MM.1S (cell line): ENCODE measurements at regions not wholly inside any gene's neighbourhood (a gene's known extent, or its start where the extent isn't known, plus 50 kb on each side); places are given as distances from the start of the nearest gene placed in this dataset.

Experiments
- DNase-seq: peaks from one replicate; pipeline ENCODE4 v3.0.0-alpha.2; 2015
- H2AFZ ChIP-seq: fragments of 300-600 bp; sonication (generic); 2 replicates; pipeline ENCODE4 v1.6.0; 2016; ENCODE audit warnings: antibody characterized with exemption, low read length
- H3F3A ChIP-seq: fragments of 300-600 bp; sonication (generic); 2 replicates; pipeline ENCODE4 v1.6.1; 2016; ENCODE audit warnings: mild to moderate bottlenecking, antibody characterized with exemption, low read length, moderate library complexity, mixed read lengths; ENCODE audit not compliant: insufficient read depth
- H3K27ac ChIP-seq: fragments of 300-600 bp; sonication (generic); 2 replicates; pipeline ENCODE4 v1.5.1; 2016; ENCODE audit warnings: mild to moderate bottlenecking, low read length
- H3K27me3 ChIP-seq: fragments of 300-600 bp; sonication (generic); replicated peaks from 2 replicates; pipeline ENCODE4 v1.6.0; 2016; ENCODE audit warnings: low read length; ENCODE audit not compliant: insufficient read depth
- H3K36me3 ChIP-seq: fragments of 300-600 bp; sonication (generic); replicated peaks from 2 replicates; pipeline ENCODE4 v1.6.1; 2016; ENCODE audit warnings: mild to moderate bottlenecking, low read length, mixed read lengths; ENCODE audit not compliant: insufficient read depth
- H3K4me1 ChIP-seq: fragments of 300-600 bp; sonication (generic); 2 replicates; pipeline ENCODE4 v1.6.1; 2016; ENCODE audit warnings: low read length, mixed read lengths
- H3K4me2 ChIP-seq: fragments of 300-600 bp; sonication (generic); 2 replicates; pipeline ENCODE4 v1.6.0; 2016; ENCODE audit warnings: low read depth, low read length
- H3K4me3 ChIP-seq: fragments of 300-600 bp; sonication (generic); 2 replicates; pipeline ENCODE4 v1.5.1; 2016; ENCODE audit warnings: low read length, mixed read lengths
- H3K79me2 ChIP-seq: fragments of 300-600 bp; sonication (generic); 2 replicates; pipeline ENCODE4 v1.6.1; 2016; ENCODE audit warnings: mixed run types, low read length, mixed read lengths
- H3K9ac ChIP-seq: fragments of 300-600 bp; sonication (generic); 2 replicates; pipeline ENCODE4 v1.6.1; 2016; ENCODE audit warnings: low read length, mixed read lengths
- H3K9me2 ChIP-seq: fragments of 300-600 bp; sonication (generic); replicated peaks from 2 replicates; pipeline ENCODE4 v1.6.1; 2016; ENCODE audit warnings: mild to moderate bottlenecking, low read length, mixed read lengths; ENCODE audit not compliant: insufficient read depth
- H3K9me3 ChIP-seq: fragments of 300-600 bp; sonication (generic); replicated peaks from 2 replicates; pipeline ENCODE4 v1.6.1; 2016; ENCODE audit warnings: mild to moderate bottlenecking, low read length, mixed read lengths; ENCODE audit not compliant: insufficient read depth
- H4K20me1 ChIP-seq: fragments of 300-600 bp; sonication (generic); 2 replicates; pipeline ENCODE4 v1.6.1; 2016; ENCODE audit warnings: mild to moderate bottlenecking, low read length, moderate library complexity, mixed read lengths; ENCODE audit not compliant: insufficient read depth
- CTCF ChIP-seq: fragments of 300-600 bp; sonication (generic); IDR thresholded peaks from 2 replicates; pipeline ENCODE4 v1.5.1; 2016; ENCODE audit warnings: antibody characterized with exemption, low read length, mixed read lengths
- EZH2 ChIP-seq: fragments of 300-600 bp; sonication (generic); optimal IDR thresholded peaks from 2 replicates; pipeline ENCODE3; 2017; ENCODE audit warnings: low read depth, mild to moderate bottlenecking, antibody characterized with exemption, low read length, mixed read lengths
- EZH2phosphoT487 ChIP-seq: fragments of 300-600 bp; sonication (generic); IDR thresholded peaks from 2 replicates; pipeline ENCODE4 v1.6.1; 2018; ENCODE audit warnings: antibody characterized with exemption, low read length

DNA sequence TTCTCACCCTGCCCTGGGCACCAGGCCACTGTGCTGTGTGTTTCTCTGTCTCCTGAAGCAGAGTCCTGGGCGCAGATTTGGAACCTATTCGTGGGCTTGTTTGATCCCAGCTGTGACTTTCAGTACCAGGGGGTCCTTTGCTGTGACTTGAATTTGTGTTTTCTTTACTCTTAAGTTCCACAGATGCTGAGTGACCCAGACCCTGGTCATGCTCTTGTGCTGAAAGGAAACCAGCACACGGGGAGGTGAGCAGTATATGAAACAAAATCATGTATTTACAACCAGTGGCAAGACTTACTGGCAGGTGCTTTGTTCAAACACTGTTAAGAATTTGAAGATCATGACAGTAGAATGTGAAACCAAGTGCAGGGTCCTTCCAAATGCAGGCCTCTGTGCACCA lies 89.2 kb upstream of the PRSS58 start:
- TF ChIP-seq EZH2phosphoT487 = no peak
- TF ChIP-seq EZH2 = no peak
- no peak for TF ChIP-seq CTCF
- peak; percentile 53 for DNase-seq
- Histone ChIP-seq H3K27me3 (no peaks in the 10 kb centered on the region), H3K4me2 (no peak overlapping the region), H2AFZ (no peak overlapping the region), H3K27ac (no peak overlapping the region), H3F3A (no peaks in the 10 kb centered on the region), H3K9me2 (no peaks in the 10 kb centered on the region), H3K4me1 (no peaks in the 10 kb centered on the region), H3K79me2 (no peaks in the 10 kb centered on the region), H4K20me1 (no peaks in the 10 kb centered on the region), H3K4me3 (no peak overlapping the region), H3K9ac (no peak overlapping the region), H3K36me3 (no peaks in the 10 kb centered on the region), H3K9me3 (no peaks in the 10 kb centered on the region)

DNA sequence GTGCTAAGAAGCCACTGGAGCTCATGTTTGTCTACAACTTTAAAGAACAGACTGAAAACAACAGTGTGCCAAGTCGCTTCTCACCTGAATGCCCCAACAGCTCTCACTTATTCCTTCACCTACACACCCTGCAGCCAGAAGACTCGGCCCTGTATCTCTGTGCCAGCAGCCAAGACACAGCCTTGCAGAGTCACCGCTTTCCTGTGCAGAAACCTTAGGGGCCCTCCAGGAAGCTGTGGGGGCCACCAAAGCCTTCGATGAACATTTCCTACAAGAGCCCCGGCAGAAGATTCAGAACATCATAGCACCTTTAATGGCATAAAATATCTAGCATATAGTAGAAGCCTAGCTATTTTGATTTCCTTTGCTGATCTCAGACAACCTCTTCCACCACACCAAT lies 88.0 kb upstream of the PRSS58 start:
- no peak overlapping the region for H3K4me2 ChIP-seq
- H3K9ac ChIP-seq = no peak overlapping the region
- no peak overlapping the region for H2AFZ ChIP-seq
- H4K20me1 ChIP-seq = no peaks in the 10 kb centered on the region
- no peaks in the 10 kb centered on the region for H3K36me3 ChIP-seq
- no peaks in the 10 kb centered on the region for H3K4me1 ChIP-seq
- no peaks in the 10 kb centered on the region for H3K9me3 ChIP-seq
- H3K9me2 ChIP-seq = no peaks in the 10 kb centered on the region
- no peak for TF ChIP-seq CTCF
- TF ChIP-seq EZH2 = no peak
- no peak for TF ChIP-seq EZH2phosphoT487
- no peak for DNase-seq
- no peak overlapping the region for H3K27ac ChIP-seq
- no peak overlapping the region for H3K4me3 ChIP-seq
- H3K27me3 ChIP-seq = no peaks in the 10 kb centered on the region
- no peaks in the 10 kb centered on the region for H3K79me2 ChIP-seq
- no peaks in the 10 kb centered on the region for H3F3A ChIP-seq

DNA sequence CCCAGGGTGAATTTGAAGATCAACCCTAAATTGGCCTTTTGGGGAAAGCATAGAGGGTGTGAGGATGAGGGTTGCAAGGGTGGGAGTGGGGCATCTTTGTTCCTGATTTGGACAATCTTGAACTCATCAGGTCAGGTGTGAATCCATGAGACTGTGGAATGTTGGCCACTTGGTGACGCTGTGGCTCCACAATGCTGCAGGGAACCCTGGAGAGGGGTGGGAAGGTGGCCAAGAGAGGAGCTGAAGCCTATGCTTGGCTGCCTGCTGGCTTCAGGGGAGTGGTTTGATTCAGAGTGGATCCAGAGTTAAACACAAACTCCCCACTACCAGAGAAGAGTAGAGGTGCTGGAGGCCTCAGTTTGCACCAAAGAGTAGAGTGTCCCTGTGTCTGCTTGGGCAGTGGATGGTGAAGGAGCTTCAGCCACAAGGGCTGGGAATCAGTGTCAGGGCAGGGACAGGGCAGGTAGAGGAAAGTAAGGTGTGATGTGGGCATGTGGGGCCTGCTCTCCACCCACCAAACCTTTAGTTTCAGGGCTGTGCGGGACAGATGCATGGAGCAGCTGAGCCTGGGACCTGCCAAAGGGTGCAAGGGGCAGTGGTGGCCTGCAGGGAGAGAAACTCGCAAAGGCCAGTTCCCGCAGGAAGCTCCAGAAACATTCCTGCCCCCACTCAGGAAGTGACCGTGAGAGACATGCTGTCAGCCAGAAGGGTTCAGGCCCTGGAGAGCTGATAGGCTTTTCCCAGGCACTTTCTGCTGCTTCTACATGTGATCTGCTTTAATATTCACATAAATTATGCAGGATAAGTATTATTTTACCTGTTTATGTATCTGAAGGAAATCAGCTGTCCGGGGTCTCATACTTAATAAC lies 81.0 kb upstream of the PRSS58 start:
- Histone ChIP-seq H3K36me3 (no peaks in the 10 kb centered on the region), H3K9me2 (no peaks in the 10 kb centered on the region), H3K9ac (no peak overlapping the region), H2AFZ (no peak overlapping the region), H3K27me3 (no peaks in the 10 kb centered on the region), H3K4me1 (no peaks in the 10 kb centered on the region), H3K79me2 (no peaks in the 10 kb centered on the region), H3K4me2 (no peak overlapping the region), H3K4me3 (no peak overlapping the region), H3F3A (no peaks in the 10 kb centered on the region), H4K20me1 (no peaks in the 10 kb centered on the region), H3K9me3 (no peaks in the 10 kb centered on the region), H3K27ac (no peak overlapping the region)
- no peak for DNase-seq
- TF ChIP-seq CTCF (peak; percentile 32), EZH2phosphoT487 (no peak)
